Activated CD4-positive, alpha-beta T cell treated with anti-CD3 and anti-CD28 coated beads for 4 hours (primary cell): ENCODE measurements at regions not wholly inside any gene's neighbourhood (a gene's known extent, or its start where the extent isn't known, plus 50 kb on each side); places are given as distances from the start of the nearest gene placed in this dataset.
"Not testable (repeated sequence)": the region's sequence is repeated elsewhere in the genome, so short reads cannot be mapped to it uniquely, and the experiment has no call there.

Source experiments
- DNase-seq, 2 donors: peaks; one replicate each; pipeline ENCODE4 v3.0.0-alpha.2; 2020

- DNase-seq = no peak
These were observed 72.9 kb upstream of the SNTG2 start for GRCh38 chr2:877747-878146.

- no peak for DNase-seq
These were observed 74.7 kb upstream of the SNTG2 start for GRCh38 chr2:875687-876615.

GRCh38 chr2:873651-874580 lies 76.7 kb upstream of the SNTG2 start:
- no peak for DNase-seq

- DNase-seq = no peak
These were observed 77.6 kb upstream of the SNTG2 start for GRCh38 chr2:873027-873426.

- no peak for DNase-seq
These were observed 78.5 kb upstream of the SNTG2 start for GRCh38 chr2:871926-872680.

GRCh38 chr2:871175-871727 lies 79.4 kb upstream of the SNTG2 start:
- no peak for DNase-seq

- DNase-seq = no peak
These were observed 80.2 kb upstream of the SNTG2 start for GRCh38 chr2:870426-870825.

GRCh38 chr2:869894-870293 lies 80.8 kb upstream of the SNTG2 start:
- DNase-seq = no peak

- DNase-seq = no peak
These were observed 81.2 kb upstream of the SNTG2 start for GRCh38 chr2:869357-869871.

GRCh38 chr2:868857-869256 lies 81.8 kb upstream of the SNTG2 start:
- not testable (repeated sequence) for DNase-seq

GRCh38 chr2:867296-867695 lies 83.4 kb upstream of the SNTG2 start:
- no peak for DNase-seq

- DNase-seq = no peak
These were observed 83.8 kb upstream of the SNTG2 start for GRCh38 chr2:866887-867286.

GRCh38 chr2:866009-866680 lies 84.5 kb upstream of the SNTG2 start:
- DNase-seq = no peak

GRCh38 chr2:864501-865106 lies 86.0 kb upstream of the SNTG2 start:
- no peak for DNase-seq

GRCh38 chr2:863732-864450 lies 86.8 kb upstream of the SNTG2 start:
- DNase-seq = no peak

- no peak for DNase-seq
These were observed 87.8 kb upstream of the SNTG2 start for GRCh38 chr2:862731-863466.

- no peak for DNase-seq
These were observed 88.3 kb upstream of the SNTG2 start for GRCh38 chr2:862355-862687.

GRCh38 chr2:861655-862354 lies 88.8 kb upstream of the SNTG2 start:
- DNase-seq = no peak

GRCh38 chr2:860259-860855 lies 90.3 kb upstream of the SNTG2 start:
- no peak for DNase-seq
